ENCODE measurements at regions not wholly inside any gene's neighbourhood (a gene's known extent, or its start where the extent isn't known, plus 50 kb on each side); places are given as distances from the start of the nearest gene placed in this dataset.

DNA sequence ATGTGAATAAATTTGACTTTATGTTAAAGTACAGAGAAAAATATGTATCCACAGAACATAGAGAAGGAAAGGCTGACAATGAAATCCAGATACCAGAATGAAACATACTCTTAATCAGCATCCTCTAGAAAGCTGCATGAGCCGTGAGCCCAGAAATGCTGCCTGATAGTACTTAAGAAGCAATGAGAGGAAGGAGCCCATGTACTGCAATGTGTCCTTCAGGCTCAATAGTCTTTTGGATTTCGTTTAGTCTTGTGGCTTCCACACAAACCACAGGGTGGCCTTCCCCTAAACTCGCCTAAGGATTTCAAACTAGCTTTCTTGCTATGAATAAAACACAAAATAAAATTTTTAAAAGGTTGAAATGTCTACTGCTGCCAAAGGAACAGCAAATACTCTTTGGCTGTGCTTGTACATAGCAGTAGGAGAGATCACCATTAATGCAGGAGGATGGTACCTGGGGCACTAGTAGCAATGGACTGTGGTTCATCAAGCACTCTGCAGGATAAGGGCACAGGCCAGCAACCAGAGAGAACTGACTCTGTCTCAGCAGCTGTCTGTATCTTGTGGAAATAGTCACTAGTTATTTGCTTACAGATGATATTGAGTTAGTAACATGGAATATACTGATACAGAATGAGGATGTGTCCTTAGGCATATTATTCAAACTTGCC, 988.3 kb upstream of the LRFN5 start:
- no peaks in the 10 kb centered on the region for H3K9me2 ChIP-seq (ENCODE audit: insufficient read depth)
- H3K4me2 ChIP-seq (ENCODE audit: low read length) = no peak overlapping the region
- intact Hi-C loops (cut with micrococcal nuclease) = no loop called here
- POLR2A ChIA-PET = no interaction called here
- no peaks in the 10 kb centered on the region for H3K9me3 ChIP-seq (ENCODE audit: control insufficient read depth in 1 of 2, insufficient read depth in 1 of 2, low read depth in 1 of 2, low read length in 2 of 2)
- no TSS peak for BruUV-seq (replicated peaks)
- H4K20me1 ChIP-seq (ENCODE audit: insufficient read depth) = no peaks in the 10 kb centered on the region
- no peak overlapping the region for H3K4me3 ChIP-seq (replicated peaks in 1 of 2; ENCODE audit: low read depth in 1 of 2, low read length in 2 of 2)
- H3K4me1 ChIP-seq (ENCODE audit: control insufficient read depth in 1 of 2, insufficient read depth in 2 of 2, low read length in 2 of 2) = no peaks in the 10 kb centered on the region
- no peak overlapping the region for H2AFZ ChIP-seq (ENCODE audit: low read depth, low read length, poor library complexity, severe bottlenecking)
- TF ChIP-seq EZH2phosphoT487 (IDR thresholded peaks at IDR 0.05; ENCODE audit: borderline replicate concordance) (no peak), EGR1 (IDR thresholded peaks at IDR 0.05; ENCODE audit: low read depth) (no peak), EZH2 (IDR thresholded peaks at IDR 0.05) (no peak), CEBPB (IDR thresholded peaks at IDR 0.05; ENCODE audit: low read depth) (no peak), SIN3A (IDR thresholded peaks at IDR 0.05; ENCODE audit: low read depth) (no peak), POLR2A (IDR thresholded peaks at IDR 0.05; ENCODE audit: borderline replicate concordance, extremely low read depth, insufficient read depth, insufficient read length) (no peak), ZFX (IDR thresholded peaks at IDR 0.05) (no peak), RAD21 (IDR thresholded peaks at IDR 0.05; ENCODE audit: low read depth) (no peak), CBX3 (IDR thresholded peaks at IDR 0.05; ENCODE audit: low read depth) (no peak), FOSL1 (IDR thresholded peaks at IDR 0.05; ENCODE audit: low read depth) (no peak)
- no peak overlapping the region for H3K9ac ChIP-seq (ENCODE audit: low read length)
- no peak for DNase-seq (ENCODE audit: low read depth, low spot score)
- H3K27ac ChIP-seq (ENCODE audit: low read depth, low read length) = no peak overlapping the region
- no peaks in the 10 kb centered on the region for H3K27me3 ChIP-seq (ENCODE audit: insufficient read depth, low read length)
- CTCF ChIA-PET = no interaction called here
- H3K79me2 ChIP-seq (ENCODE audit: insufficient read depth, low read length) = no peaks in the 10 kb centered on the region
- no peak for ATAC-seq
- RAD21 ChIA-PET (ENCODE audit: low non-redundant PET in 1 of 2, low total read pairs in 2 of 2, uncharacterized antibody in 2 of 2, unreplicated experiment in 2 of 2) = no interaction called here
- no peaks in the 10 kb centered on the region for H3K36me3 ChIP-seq (ENCODE audit: control insufficient read depth in 1 of 2, insufficient read depth in 2 of 2, low read length in 2 of 2)

DNA sequence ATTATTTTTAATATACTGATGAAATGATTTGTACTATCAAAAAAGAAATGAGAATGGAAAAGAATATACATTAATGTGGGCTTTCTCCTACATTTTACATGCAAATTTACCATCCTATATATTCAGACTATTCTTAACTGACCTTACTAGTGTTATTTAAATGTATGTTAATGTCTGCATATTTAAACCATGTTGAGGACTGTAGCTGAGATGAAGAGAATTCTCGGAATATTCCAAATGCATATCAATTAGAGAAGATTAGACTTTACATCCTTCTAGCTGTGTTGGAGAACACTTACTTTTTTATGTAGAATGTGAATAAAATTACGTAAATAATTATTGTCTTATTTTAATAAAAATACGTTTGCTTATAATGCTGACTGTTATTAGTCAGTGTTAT, 990.1 kb upstream of the LRFN5 start:
- ChIA-PET POLR2A (no interaction called here), CTCF (no interaction called here), RAD21 (ENCODE audit: low non-redundant PET in 1 of 2, low total read pairs in 2 of 2, uncharacterized antibody in 2 of 2, unreplicated experiment in 2 of 2) (no interaction called here)
- Histone ChIP-seq H3K27me3 (ENCODE audit: insufficient read depth, low read length) (no peaks in the 10 kb centered on the region), H3K79me2 (ENCODE audit: insufficient read depth, low read length) (no peaks in the 10 kb centered on the region), H3K9ac (ENCODE audit: low read length) (no peak overlapping the region), H3K27ac (ENCODE audit: low read depth, low read length) (no peak overlapping the region), H3K36me3 (ENCODE audit: control insufficient read depth in 1 of 2, insufficient read depth in 2 of 2, low read length in 2 of 2) (no peaks in the 10 kb centered on the region), H4K20me1 (ENCODE audit: insufficient read depth) (no peaks in the 10 kb centered on the region), H3K9me2 (ENCODE audit: insufficient read depth) (no peaks in the 10 kb centered on the region), H3K4me3 (replicated peaks in 1 of 2; ENCODE audit: low read depth in 1 of 2, low read length in 2 of 2) (no peak overlapping the region), H3K9me3 (ENCODE audit: control insufficient read depth in 1 of 2, insufficient read depth in 1 of 2, low read depth in 1 of 2, low read length in 2 of 2) (no peaks in the 10 kb centered on the region), H3K4me2 (ENCODE audit: low read length) (no peak overlapping the region), H2AFZ (ENCODE audit: low read depth, low read length, poor library complexity, severe bottlenecking) (no peak overlapping the region), H3K4me1 (ENCODE audit: control insufficient read depth in 1 of 2, insufficient read depth in 2 of 2, low read length in 2 of 2) (no peaks in the 10 kb centered on the region)
- TF ChIP-seq CEBPB (IDR thresholded peaks at IDR 0.05; ENCODE audit: low read depth) (no peak), RAD21 (IDR thresholded peaks at IDR 0.05; ENCODE audit: low read depth) (no peak), SRF (IDR thresholded peaks at IDR 0.05; ENCODE audit: low read depth) (no peak), SP1 (IDR thresholded peaks at IDR 0.05; ENCODE audit: low read depth) (no peak), FOSL1 (IDR thresholded peaks at IDR 0.05; ENCODE audit: low read depth) (no peak)
- TF ChIP-seq, protein P1, sequence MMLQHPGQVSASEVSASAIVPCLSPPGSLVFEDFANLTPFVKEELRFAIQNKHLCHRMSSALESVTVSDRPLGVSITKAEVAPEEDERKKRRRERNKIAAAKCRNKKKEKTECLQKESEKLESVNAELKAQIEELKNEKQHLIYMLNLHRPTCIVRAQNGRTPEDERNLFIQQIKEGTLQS (IDR thresholded peaks at IDR 0.05) = no peak
- TF ChIP-seq, protein P2, sequence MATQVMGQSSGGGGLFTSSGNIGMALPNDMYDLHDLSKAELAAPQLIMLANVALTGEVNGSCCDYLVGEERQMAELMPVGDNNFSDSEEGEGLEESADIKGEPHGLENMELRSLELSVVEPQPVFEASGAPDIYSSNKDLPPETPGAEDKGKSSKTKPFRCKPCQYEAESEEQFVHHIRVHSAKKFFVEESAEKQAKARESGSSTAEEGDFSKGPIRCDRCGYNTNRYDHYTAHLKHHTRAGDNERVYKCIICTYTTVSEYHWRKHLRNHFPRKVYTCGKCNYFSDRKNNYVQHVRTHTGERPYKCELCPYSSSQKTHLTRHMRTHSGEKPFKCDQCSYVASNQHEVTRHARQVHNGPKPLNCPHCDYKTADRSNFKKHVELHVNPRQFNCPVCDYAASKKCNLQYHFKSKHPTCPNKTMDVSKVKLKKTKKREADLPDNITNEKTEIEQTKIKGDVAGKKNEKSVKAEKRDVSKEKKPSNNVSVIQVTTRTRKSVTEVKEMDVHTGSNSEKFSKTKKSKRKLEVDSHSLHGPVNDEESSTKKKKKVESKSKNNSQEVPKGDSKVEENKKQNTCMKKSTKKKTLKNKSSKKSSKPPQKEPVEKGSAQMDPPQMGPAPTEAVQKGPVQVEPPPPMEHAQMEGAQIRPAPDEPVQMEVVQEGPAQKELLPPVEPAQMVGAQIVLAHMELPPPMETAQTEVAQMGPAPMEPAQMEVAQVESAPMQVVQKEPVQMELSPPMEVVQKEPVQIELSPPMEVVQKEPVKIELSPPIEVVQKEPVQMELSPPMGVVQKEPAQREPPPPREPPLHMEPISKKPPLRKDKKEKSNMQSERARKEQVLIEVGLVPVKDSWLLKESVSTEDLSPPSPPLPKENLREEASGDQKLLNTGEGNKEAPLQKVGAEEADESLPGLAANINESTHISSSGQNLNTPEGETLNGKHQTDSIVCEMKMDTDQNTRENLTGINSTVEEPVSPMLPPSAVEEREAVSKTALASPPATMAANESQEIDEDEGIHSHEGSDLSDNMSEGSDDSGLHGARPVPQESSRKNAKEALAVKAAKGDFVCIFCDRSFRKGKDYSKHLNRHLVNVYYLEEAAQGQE (IDR thresholded peaks at IDR 0.05; ENCODE audit: low read depth) = no peak
- no peak for DNase-seq (ENCODE audit: low read depth, low spot score)
- no TSS peak for BruUV-seq (replicated peaks)
- intact Hi-C loops (cut with micrococcal nuclease) = no loop called here
- ATAC-seq = no peak
